Mesenchymal stem cell (in vitro differentiated cells and primary cell): ENCODE measurements at regions not wholly inside any gene's neighbourhood (a gene's known extent, or its start where the extent isn't known, plus 50 kb on each side); places are given as distances from the start of the nearest gene placed in this dataset.
"Not testable (repeated sequence)": the region's sequence is repeated elsewhere in the genome, so short reads cannot be mapped to it uniquely, and the experiment has no call there.

ENCODE experiments used
- DNase-seq: peaks from one replicate; pipeline ENCODE4 v3.0.0-alpha.2; 2013
- H2AFZ ChIP-seq: one replicate; pipeline ENCODE4 v1.6.1; 2013; ENCODE audit warnings: low read depth, mild to moderate bottlenecking, control low read depth, inconsistent platforms, low read length, moderate library complexity
- H2AK5ac ChIP-seq: 2 replicates; pipeline ENCODE4 v1.6.1; 2013; ENCODE audit warnings: low read length, moderate library complexity, mild to moderate bottlenecking, inconsistent platforms; ENCODE audit not compliant: severe bottlenecking
- H2BK120ac ChIP-seq: one replicate; pipeline ENCODE4 v1.6.1; 2013; ENCODE audit warnings: low read depth, mild to moderate bottlenecking, inconsistent platforms, low read length, moderate library complexity
- H2BK12ac ChIP-seq, 2 experiments: one replicate each; pipeline ENCODE4 v1.6.1; 2013; ENCODE audit warnings: inconsistent platforms in 2 of 2, low read length in 2 of 2, mild to moderate bottlenecking in 2 of 2, moderate library complexity in 2 of 2, control low read depth in 1 of 2
- H2BK15ac ChIP-seq: one replicate; pipeline ENCODE4 v1.6.1; 2013; ENCODE audit warnings: mild to moderate bottlenecking, low read depth, inconsistent platforms; ENCODE audit not compliant: poor library complexity, severe bottlenecking
- H2BK5ac ChIP-seq: 2 replicates; pipeline ENCODE4 v1.6.1; 2013; ENCODE audit warnings: low read depth, mild to moderate bottlenecking, low read length, control low read depth, inconsistent platforms; ENCODE audit not compliant: poor library complexity, severe bottlenecking
- H3K14ac ChIP-seq, 2 experiments: one replicate each; pipeline ENCODE4 v1.6.1; 2013; ENCODE audit warnings: inconsistent platforms in 2 of 2, low read length in 2 of 2, control low read depth in 1 of 2, mild to moderate bottlenecking in 1 of 2, moderate library complexity in 1 of 2
- H3K18ac ChIP-seq, 2 experiments: one replicate each; pipeline ENCODE4 v1.6.1; 2013; ENCODE audit warnings: inconsistent platforms in 2 of 2, low read length in 2 of 2, control low read depth in 1 of 2, low read depth in 1 of 2, mild to moderate bottlenecking in 1 of 2
- H3K23ac ChIP-seq, 2 experiments: one replicate each; pipeline ENCODE4 v1.6.1; 2013; ENCODE audit warnings: inconsistent platforms in 2 of 2, low read length in 2 of 2, mild to moderate bottlenecking in 2 of 2, moderate library complexity in 2 of 2, control low read depth in 1 of 2
- H3K27ac ChIP-seq: 2 replicates; pipeline ENCODE4 v1.5.1; 2013; ENCODE audit warnings: mild to moderate bottlenecking, moderate library complexity, low read length, control low read depth, inconsistent platforms; ENCODE audit not compliant: poor library complexity, severe bottlenecking
- H3K27me3 ChIP-seq, 2 experiments: 2 replicates each; pipeline versions ENCODE4 v1.6.1 to v1.7.0; 2013; ENCODE audit warnings: low read length in 2 of 2, mild to moderate bottlenecking in 2 of 2, moderate library complexity in 2 of 2, control low read depth in 1 of 2, inconsistent platforms in 1 of 2; ENCODE audit not compliant: control insufficient read depth in 1 of 2, insufficient read depth in 1 of 2
- H3K36me3 ChIP-seq, 2 experiments: 2 replicates each; pipeline versions ENCODE4 v1.6.1 to v1.7.0; 2013; ENCODE audit warnings: low read length in 2 of 2, control low read depth in 1 of 2, inconsistent platforms in 1 of 2, low read depth in 1 of 2, mild to moderate bottlenecking in 1 of 2; ENCODE audit not compliant: insufficient read depth in 2 of 2, control insufficient read depth in 1 of 2
- H3K4ac ChIP-seq, 2 experiments: one replicate each; pipeline ENCODE4 v1.6.1; 2013; ENCODE audit warnings: inconsistent platforms in 2 of 2, low read length in 2 of 2, mild to moderate bottlenecking in 2 of 2, moderate library complexity in 2 of 2, control low read depth in 1 of 2, low read depth in 1 of 2
- H3K4me1 ChIP-seq: 2 replicates; pipeline ENCODE4 v1.6.1; 2013; ENCODE audit warnings: low read depth, low read length, control low read depth; ENCODE audit not compliant: control insufficient read depth, insufficient read depth
- H3K4me2 ChIP-seq: 2 replicates; pipeline ENCODE4 v1.6.1; 2013; ENCODE audit warnings: low read length, mild to moderate bottlenecking, inconsistent platforms; ENCODE audit not compliant: poor library complexity, severe bottlenecking
- H3K4me3 ChIP-seq, 2 experiments: 2 replicates each; pipeline versions ENCODE4 v1.5.1 to v1.7.0; 2013; ENCODE audit warnings: low read length in 2 of 2, mild to moderate bottlenecking in 2 of 2, control low read depth in 1 of 2, low read depth in 1 of 2; ENCODE audit not compliant: insufficient read depth in 1 of 2
- H3K79me1 ChIP-seq: replicated peaks from 2 replicates; pipeline ENCODE4 v1.6.1; 2013; ENCODE audit warnings: mild to moderate bottlenecking, control low read depth, low read length, inconsistent platforms; ENCODE audit not compliant: poor library complexity, severe bottlenecking
- H3K9ac ChIP-seq: 2 replicates; pipeline ENCODE4 v1.7.0; 2013; ENCODE audit warnings: mild to moderate bottlenecking, low read length, moderate library complexity
- H3K9me3 ChIP-seq: 2 replicates; pipeline ENCODE4 v1.7.0; 2013; ENCODE audit warnings: mild to moderate bottlenecking, low read length; ENCODE audit not compliant: control insufficient read depth
- H4K8ac ChIP-seq: one replicate; pipeline ENCODE4 v1.6.1; 2013; ENCODE audit warnings: inconsistent platforms, mild to moderate bottlenecking, low read length, moderate library complexity
- H4K91ac ChIP-seq: one replicate; pipeline ENCODE4 v1.6.1; 2013; ENCODE audit warnings: mild to moderate bottlenecking, low read length, inconsistent platforms
- WGBS: methylation state at CpG from one replicate; pipeline ENCODE4 v1.1.7; 2013; ENCODE audit warnings: mixed read lengths; 5-methylcytosine and 5-hydroxymethylcytosine counted together

- 22% methylated on average over 3 of the region's 8 CpGs for WGBS
- DNase-seq: peak; percentile 90
Measured at GRCh38 chr11:19419021-19419750, 178.4 kb upstream of the E2F8 start.

GRCh38 chr11:19418221-19418620 is 177.5 kb upstream of the E2F8 start:
- DNase-seq: no peak
- H2BK12ac ChIP-seq: no peak overlapping the region
- no peak overlapping the region for H2BK5ac ChIP-seq
- no peak overlapping the region for H3K4me2 ChIP-seq
- no peaks in the 10 kb centered on the region for H3K79me1 ChIP-seq
- H3K4ac ChIP-seq: peak overlapping the region in 1 of 2 experiments; percentile 64
- H2AK5ac ChIP-seq: no peak overlapping the region
- H3K23ac ChIP-seq: no peak overlapping the region
- H3K4me1 ChIP-seq: no peaks in the 10 kb centered on the region
- H3K14ac ChIP-seq: no peak overlapping the region
- H2BK120ac ChIP-seq: no peak overlapping the region
- no peak overlapping the region for H2BK15ac ChIP-seq
- H3K9ac ChIP-seq: no peak overlapping the region
- H3K18ac ChIP-seq: no peak overlapping the region
- H2AFZ ChIP-seq: no peak overlapping the region
- 94% methylated on average over 2 of the region's 2 CpGs for WGBS
- no peaks in the 10 kb centered on the region for H3K36me3 ChIP-seq
- H3K9me3 ChIP-seq: no peaks in the 10 kb centered on the region
- H3K4me3 ChIP-seq: no peak overlapping the region
- no peak overlapping the region for H4K8ac ChIP-seq
- no peak overlapping the region for H4K91ac ChIP-seq
- peaks cover 0 to 24% of the 10 kb centered on the region in 2 experiments for H3K27me3 ChIP-seq
- no peak overlapping the region for H3K27ac ChIP-seq

More at GRCh38 chr11:19419021-19419750, 178.4 kb upstream of the E2F8 start:
- peak overlapping the region; percentile 18 to 37 for H2BK12ac ChIP-seq
- peak overlapping the region; percentile 61 to 69 for H3K18ac ChIP-seq
- H4K91ac ChIP-seq: peak overlapping the region; percentile 37
- H2AK5ac ChIP-seq: no peak overlapping the region
- H2AFZ ChIP-seq: no peak overlapping the region
- peak overlapping the region in 1 of 2 experiments; percentile 22 for H3K4me3 ChIP-seq
- no peak overlapping the region for H2BK5ac ChIP-seq
- peak overlapping the region in 1 of 2 experiments; percentile 67 for H3K14ac ChIP-seq
- H4K8ac ChIP-seq: peak overlapping the region; percentile 19
- H3K79me1 ChIP-seq: no peaks in the 10 kb centered on the region
- H3K9ac ChIP-seq: no peak overlapping the region
- H3K27me3 ChIP-seq: peaks cover 0 to 27% of the 10 kb centered on the region in 2 experiments
- H3K9me3 ChIP-seq: no peaks in the 10 kb centered on the region
- no peak overlapping the region for H3K23ac ChIP-seq
- H3K4me2 ChIP-seq: no peak overlapping the region
- H3K36me3 ChIP-seq: no peaks in the 10 kb centered on the region
- H2BK15ac ChIP-seq: no peak overlapping the region
- no peak overlapping the region for H2BK120ac ChIP-seq
- peak overlapping the region; percentile 27 to 56 for H3K4ac ChIP-seq
- H3K4me1 ChIP-seq: no peaks in the 10 kb centered on the region
- no peak overlapping the region for H3K27ac ChIP-seq

- H2AFZ ChIP-seq, H3K9ac ChIP-seq, H3K36me3 ChIP-seq, H2BK5ac ChIP-seq, H4K8ac ChIP-seq, H4K91ac ChIP-seq, H3K9me3 ChIP-seq, H3K23ac ChIP-seq, H2BK15ac ChIP-seq, H3K14ac ChIP-seq, DNase-seq, H3K79me1 ChIP-seq, H2AK5ac ChIP-seq, H3K4me2 ChIP-seq, H2BK120ac ChIP-seq, H3K4me1 ChIP-seq, H2BK12ac ChIP-seq, H3K4ac ChIP-seq, H3K4me3 ChIP-seq, H3K27ac ChIP-seq: not testable (repeated sequence)
- H3K27me3 ChIP-seq: peaks cover 0 to 18% of the 10 kb centered on the region in 2 experiments
- 6% methylated on average over 3 of the region's 3 CpGs for WGBS
- peak overlapping the region in 1 of 2 experiments; percentile 66 for H3K18ac ChIP-seq
Measured at GRCh38 chr11:19412070-19412469, 171.3 kb upstream of the E2F8 start.

DNA sequence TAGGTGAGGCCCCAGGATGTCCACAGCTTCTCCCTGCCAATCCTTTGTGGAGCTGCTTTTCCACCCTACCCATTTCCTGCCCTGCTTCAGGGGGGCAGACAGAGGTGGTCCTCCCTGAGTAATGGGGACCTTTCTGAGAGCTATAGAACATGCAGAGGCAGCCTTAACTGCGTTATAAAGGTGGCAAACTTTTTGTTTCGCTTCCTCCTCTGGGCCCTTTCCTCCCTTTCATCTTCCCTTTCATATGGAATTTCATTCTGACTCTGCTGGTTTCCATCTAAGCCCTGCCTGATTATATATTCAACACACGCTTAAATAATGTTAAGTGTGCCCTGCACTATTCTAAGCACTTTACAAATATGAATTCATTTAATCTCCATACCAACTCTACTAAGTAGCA is 169.3 kb upstream of the E2F8 start:
- no peaks in the 10 kb centered on the region for H3K4me1 ChIP-seq
- no peak overlapping the region for H4K91ac ChIP-seq
- H2AK5ac ChIP-seq: no peak overlapping the region
- H2BK5ac ChIP-seq: no peak overlapping the region
- H2AFZ ChIP-seq: no peak overlapping the region
- H3K23ac ChIP-seq: no peak overlapping the region
- no peak overlapping the region for H3K4me3 ChIP-seq
- WGBS: 90% methylated on average over 3 of the region's 3 CpGs
- no peak overlapping the region for H3K4me2 ChIP-seq
- no peak overlapping the region for H2BK12ac ChIP-seq
- peaks cover 0 to 30% of the 10 kb centered on the region in 2 experiments for H3K27me3 ChIP-seq
- no peak overlapping the region for H3K14ac ChIP-seq
- DNase-seq: no peak
- H4K8ac ChIP-seq: no peak overlapping the region
- no peaks in the 10 kb centered on the region for H3K9me3 ChIP-seq
- H3K18ac ChIP-seq: no peak overlapping the region
- no peak overlapping the region for H3K4ac ChIP-seq
- H2BK15ac ChIP-seq: no peak overlapping the region
- no peak overlapping the region for H2BK120ac ChIP-seq
- H3K9ac ChIP-seq: no peak overlapping the region
- H3K79me1 ChIP-seq: no peaks in the 10 kb centered on the region
- no peaks in the 10 kb centered on the region for H3K36me3 ChIP-seq
- H3K27ac ChIP-seq: no peak overlapping the region
